ENCODE measurements at regions not wholly inside any gene's neighbourhood (a gene's known extent, or its start where the extent isn't known, plus 50 kb on each side); places are given as distances from the start of the nearest gene placed in this dataset.

DNA sequence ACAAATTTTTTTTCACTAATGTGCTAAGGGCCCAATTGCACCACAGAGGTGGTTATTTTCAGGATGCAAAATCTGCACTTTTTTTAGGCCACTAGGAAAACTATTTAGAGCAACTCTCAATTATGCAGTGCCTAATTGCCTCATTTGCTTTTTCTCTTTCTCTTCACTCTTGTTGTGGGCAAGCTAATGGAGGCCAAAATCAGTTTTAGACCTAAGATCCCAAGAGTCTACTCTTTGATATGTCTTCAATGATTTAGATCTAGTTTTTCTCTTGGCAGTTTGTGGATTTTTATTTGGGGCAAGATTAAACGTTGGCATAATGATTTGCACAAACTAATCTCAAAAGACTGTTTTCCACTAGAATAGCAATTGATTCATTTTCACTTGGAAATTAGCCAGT, 1996.9 kb downstream of the LRRC4C start:
- Mint-ChIP-seq H3K4me1 (no peaks in the 10 kb centered on the region), H3K4me3 (no peak overlapping the region), H3K27ac (no peak overlapping the region), H3K27me3 (no peaks in the 10 kb centered on the region), H3K36me3 (ENCODE audit: low read depth) (no peaks in the 10 kb centered on the region), H3K9me3 (no peaks in the 10 kb centered on the region)
- ATAC-seq (replicated peaks) = no peak

DNA sequence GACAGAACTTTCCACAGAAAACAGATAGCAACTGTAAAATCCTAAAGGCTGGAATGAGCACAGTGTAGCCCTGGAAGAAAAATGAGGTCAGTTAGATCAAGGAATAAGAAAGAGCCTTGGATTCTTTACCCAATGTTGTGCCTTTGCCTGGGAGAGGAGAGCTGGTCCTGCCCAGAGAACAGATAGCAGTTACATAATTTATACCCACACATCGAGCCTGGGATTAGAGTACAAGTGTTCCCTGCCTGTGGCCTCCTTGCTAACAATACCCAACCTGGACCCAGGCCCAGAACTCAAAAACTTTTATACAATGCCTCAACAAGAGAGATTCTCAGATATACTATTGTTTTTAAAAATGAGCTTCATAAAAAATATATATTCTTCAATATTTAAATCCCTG, 1998.4 kb downstream of the LRRC4C start:
- no peak overlapping the region for H3K4me3 Mint-ChIP-seq
- no peak overlapping the region for H3K27ac Mint-ChIP-seq
- H3K9me3 Mint-ChIP-seq = no peaks in the 10 kb centered on the region
- no peak for ATAC-seq (replicated peaks)
- H3K4me1 Mint-ChIP-seq = no peaks in the 10 kb centered on the region
- no peaks in the 10 kb centered on the region for H3K27me3 Mint-ChIP-seq
- H3K36me3 Mint-ChIP-seq (ENCODE audit: low read depth) = no peaks in the 10 kb centered on the region

DNA sequence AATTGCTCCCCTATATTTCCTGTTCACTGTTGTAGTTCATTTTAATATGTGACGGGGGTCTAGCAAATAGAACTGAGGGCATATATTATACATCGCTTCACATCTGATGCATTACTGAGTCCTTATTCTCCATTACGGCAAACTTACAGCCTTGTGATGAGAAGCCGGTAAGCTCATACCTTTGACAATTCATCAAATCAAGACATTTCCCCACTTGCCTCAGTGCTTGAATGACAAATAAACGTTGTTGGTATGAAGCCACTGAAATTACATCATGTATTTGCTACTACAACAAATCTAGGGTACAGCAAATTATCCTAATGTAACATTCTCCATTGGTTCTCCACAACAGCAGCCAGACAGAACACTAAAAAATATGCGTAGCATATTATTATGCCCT, 1999.8 kb downstream of the LRRC4C start:
- no peak overlapping the region for H3K4me3 Mint-ChIP-seq
- no peaks in the 10 kb centered on the region for H3K27me3 Mint-ChIP-seq
- no peaks in the 10 kb centered on the region for H3K36me3 Mint-ChIP-seq (ENCODE audit: low read depth)
- ATAC-seq (replicated peaks) = no peak
- no peaks in the 10 kb centered on the region for H3K9me3 Mint-ChIP-seq
- H3K4me1 Mint-ChIP-seq = no peaks in the 10 kb centered on the region
- no peak overlapping the region for H3K27ac Mint-ChIP-seq

DNA sequence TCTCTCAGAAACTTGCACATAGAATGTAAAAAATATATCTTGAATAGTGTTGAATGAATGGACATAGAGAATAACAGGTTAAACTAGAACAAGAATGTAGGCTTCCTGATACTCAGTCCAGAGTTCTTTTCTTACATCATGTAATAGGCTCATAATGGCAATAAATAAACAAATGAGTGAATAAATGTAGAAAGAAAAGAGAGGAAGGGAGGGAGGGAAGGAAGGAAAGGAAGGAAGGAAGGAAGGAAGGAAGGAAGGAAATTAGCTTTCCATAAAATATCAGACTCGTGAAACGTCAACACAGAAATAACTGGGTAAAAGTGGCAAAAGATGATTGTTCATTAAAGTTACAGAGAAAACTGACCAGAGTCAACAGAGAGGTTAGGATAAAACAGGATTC, 2001.0 kb downstream of the LRRC4C start:
- Mint-ChIP-seq H3K27me3 (no peaks in the 10 kb centered on the region), H3K9me3 (no peaks in the 10 kb centered on the region)
- ATAC-seq (replicated peaks) = no peak

DNA sequence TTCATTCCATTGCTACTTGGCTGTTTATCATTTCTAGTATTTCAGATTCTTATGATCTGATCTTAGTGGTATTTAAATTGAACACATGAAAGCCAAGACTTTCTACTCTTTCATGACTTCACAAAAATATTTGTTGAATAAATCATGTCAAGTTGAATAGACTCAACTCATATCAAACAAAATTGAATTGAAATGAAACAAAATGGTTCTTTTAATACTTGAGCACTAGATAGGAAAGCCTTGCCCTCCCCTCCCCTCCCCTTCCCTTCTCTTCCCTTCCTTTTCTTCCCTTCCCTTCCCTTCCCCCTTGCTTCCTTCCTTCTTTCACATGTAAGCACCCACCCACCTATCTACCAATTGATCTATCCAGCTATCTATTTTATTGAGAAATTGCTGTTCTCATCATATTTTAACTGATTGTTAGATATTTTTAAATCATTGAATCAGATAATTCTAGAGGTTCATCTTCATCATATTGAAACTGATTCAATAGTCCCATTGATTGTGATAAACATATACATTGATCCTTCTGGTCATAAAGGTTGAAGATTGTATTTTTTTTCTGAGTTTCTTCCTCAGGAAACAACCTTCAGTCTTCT, 2015.9 kb downstream of the LRRC4C start:
- no peak overlapping the region for H3K4me3 Mint-ChIP-seq

More for the DNA sequence above, 2001.0 kb downstream of the LRRC4C start:
- H3K27ac Mint-ChIP-seq = no peak overlapping the region
- no peaks in the 10 kb centered on the region for H3K4me1 Mint-ChIP-seq
- H3K36me3 Mint-ChIP-seq (ENCODE audit: low read depth) = no peaks in the 10 kb centered on the region
- no peak overlapping the region for H3K4me3 Mint-ChIP-seq

DNA sequence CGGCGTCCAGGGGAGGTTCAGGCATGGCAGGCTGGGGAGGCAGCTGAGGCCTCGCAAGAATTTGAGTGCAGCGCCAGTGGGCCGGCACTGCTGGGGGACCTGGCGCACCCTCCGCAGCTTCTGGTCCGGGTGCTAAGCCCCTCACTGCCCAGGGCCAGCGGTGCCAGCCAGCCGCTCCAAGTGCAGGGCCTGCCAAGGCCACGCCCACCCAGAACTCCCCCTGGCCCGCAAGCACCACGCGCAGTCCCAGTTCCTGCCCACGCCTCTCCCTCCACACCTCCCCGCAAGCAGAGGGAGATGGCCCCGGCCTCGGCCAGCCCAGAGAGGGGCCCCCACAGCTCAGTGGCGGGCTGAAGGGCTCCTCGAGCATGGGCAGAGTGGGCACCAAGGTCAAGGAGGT, 2017.3 kb downstream of the LRRC4C start:
- Mint-ChIP-seq H3K4me1 (no peaks in the 10 kb centered on the region), H3K27ac (no peak overlapping the region), H3K27me3 (no peaks in the 10 kb centered on the region), H3K36me3 (ENCODE audit: low read depth) (no peaks in the 10 kb centered on the region), H3K9me3 (peaks cover 3% of the 10 kb centered on the region), H3K4me3 (no peak overlapping the region)
- no peak for ATAC-seq (replicated peaks)

More for the DNA sequence above, 2015.9 kb downstream of the LRRC4C start:
- Mint-ChIP-seq H3K27me3 (no peaks in the 10 kb centered on the region), H3K9me3 (no peaks in the 10 kb centered on the region), H3K36me3 (ENCODE audit: low read depth) (no peaks in the 10 kb centered on the region), H3K4me1 (no peaks in the 10 kb centered on the region), H3K27ac (no peak overlapping the region)
- no peak for ATAC-seq (replicated peaks)

DNA sequence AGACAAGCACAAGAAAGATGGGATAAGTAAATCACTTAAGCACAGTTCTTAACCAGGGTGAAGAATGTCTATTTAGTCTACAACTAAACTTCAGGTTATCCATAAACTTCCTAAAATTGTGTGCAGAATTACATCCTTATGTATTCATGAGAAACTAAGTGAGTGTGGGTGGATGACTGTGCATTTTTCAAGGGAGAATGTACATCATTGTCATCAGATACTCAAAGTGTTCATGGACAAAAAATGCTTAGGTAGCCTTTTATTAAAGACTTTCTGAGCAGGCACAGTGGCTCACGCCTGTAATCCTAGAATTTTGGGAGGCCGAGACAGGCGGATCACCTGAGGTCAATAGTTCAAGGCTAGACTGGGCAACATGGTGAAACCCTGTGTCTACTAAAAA, 2023.8 kb downstream of the LRRC4C start:
- H3K4me1 Mint-ChIP-seq = no peaks in the 10 kb centered on the region
- H3K27ac Mint-ChIP-seq = no peak overlapping the region
- H3K27me3 Mint-ChIP-seq = no peaks in the 10 kb centered on the region
- no peaks in the 10 kb centered on the region for H3K36me3 Mint-ChIP-seq (ENCODE audit: low read depth)
- ATAC-seq (replicated peaks) = no peak
- H3K9me3 Mint-ChIP-seq = peaks cover 3% of the 10 kb centered on the region
- H3K4me3 Mint-ChIP-seq = no peak overlapping the region

DNA sequence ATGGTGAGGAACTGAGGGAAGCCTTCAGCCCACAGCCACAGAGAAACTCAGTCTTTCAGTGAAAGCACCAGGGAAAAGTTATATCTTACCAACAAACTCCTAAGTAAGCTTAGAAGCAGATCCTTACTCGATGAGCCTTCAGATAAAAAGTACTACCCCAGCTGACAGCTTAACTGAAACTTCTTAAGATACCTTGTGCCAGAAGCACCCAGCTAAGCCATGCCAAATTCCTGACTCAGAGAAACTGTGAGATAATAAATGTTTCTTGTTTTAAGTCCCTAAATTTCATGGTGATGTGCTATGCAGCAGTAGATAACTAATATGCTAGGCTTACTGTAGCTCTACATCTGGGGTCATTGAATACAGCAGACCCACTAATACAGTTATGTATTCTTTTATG, 2025.0 kb downstream of the LRRC4C start:
- Mint-ChIP-seq H3K27ac (no peak overlapping the region), H3K27me3 (no peaks in the 10 kb centered on the region), H3K4me3 (no peak overlapping the region), H3K9me3 (peaks cover 3% of the 10 kb centered on the region), H3K4me1 (no peaks in the 10 kb centered on the region), H3K36me3 (ENCODE audit: low read depth) (no peaks in the 10 kb centered on the region)
- no peak for ATAC-seq (replicated peaks)

DNA sequence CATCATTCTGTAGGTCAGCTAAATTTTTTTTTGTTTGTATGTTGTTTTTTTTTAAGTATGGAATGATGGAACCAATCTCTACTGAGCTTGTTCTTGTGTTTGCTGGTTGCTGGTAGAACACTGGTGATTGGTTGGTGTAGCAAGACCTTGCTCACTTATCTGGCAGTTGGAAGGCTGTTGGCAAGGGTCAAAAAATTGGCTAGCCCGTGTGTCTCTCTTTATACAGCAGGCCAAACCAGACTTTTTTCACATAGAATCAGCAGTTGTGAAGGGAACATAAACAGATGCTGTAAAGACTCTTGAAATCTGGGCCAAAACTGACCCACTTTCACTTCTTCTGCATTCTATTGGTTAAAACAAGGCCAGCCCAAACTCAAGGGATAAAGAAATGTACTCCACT, 2026.5 kb downstream of the LRRC4C start:
- H3K9me3 Mint-ChIP-seq = peaks cover 3% of the 10 kb centered on the region
- no peaks in the 10 kb centered on the region for H3K36me3 Mint-ChIP-seq (ENCODE audit: low read depth)
- H3K4me3 Mint-ChIP-seq = no peak overlapping the region
- no peaks in the 10 kb centered on the region for H3K27me3 Mint-ChIP-seq
- no peaks in the 10 kb centered on the region for H3K4me1 Mint-ChIP-seq
- no peak for ATAC-seq (replicated peaks)
- no peak overlapping the region for H3K27ac Mint-ChIP-seq

DNA sequence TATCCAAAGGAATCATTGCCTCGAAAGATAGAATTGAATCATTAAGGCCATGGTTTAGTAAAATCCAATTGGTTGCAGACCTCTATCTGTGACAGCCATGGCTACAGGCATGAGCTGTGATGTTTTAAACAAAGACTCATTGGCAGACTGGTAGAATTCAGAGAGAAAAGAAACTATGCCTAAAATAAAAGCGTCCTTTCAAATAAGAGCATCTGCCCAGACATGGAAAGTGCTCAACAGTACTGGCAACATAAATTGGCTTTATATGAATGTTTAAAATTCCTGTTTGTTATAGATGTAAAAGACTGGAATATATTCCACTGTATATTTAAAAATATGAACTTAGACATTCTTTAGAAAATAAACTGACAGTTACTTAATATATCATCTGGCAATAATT, 2034.2 kb downstream of the LRRC4C start:
- ATAC-seq (replicated peaks) = no peak
- no peaks in the 10 kb centered on the region for H3K4me1 Mint-ChIP-seq
- H3K27ac Mint-ChIP-seq = no peak overlapping the region
- H3K27me3 Mint-ChIP-seq = no peaks in the 10 kb centered on the region
- H3K9me3 Mint-ChIP-seq = no peaks in the 10 kb centered on the region
- no peaks in the 10 kb centered on the region for H3K36me3 Mint-ChIP-seq (ENCODE audit: low read depth)
- H3K4me3 Mint-ChIP-seq = no peak overlapping the region

DNA sequence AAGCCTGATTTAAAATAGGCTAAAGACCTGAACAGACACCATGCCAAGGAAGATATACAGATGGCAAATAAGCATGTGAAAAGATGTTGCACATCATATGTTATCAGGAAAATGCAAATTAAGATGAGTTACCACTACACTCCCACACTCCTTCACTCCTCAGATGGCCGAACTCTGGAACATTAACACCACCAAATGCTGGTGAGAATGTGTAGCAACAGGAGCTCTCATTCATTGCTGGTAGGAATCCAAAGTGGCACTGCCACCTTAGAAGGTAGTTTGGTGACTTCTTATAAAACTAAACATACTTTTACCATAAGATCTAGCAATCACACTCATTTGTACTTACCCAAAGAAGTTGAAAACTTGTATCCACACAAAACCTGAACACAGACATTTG, 2047.3 kb downstream of the LRRC4C start:
- peaks cover 14% of the 10 kb centered on the region for H3K9me3 Mint-ChIP-seq
- H3K4me1 Mint-ChIP-seq = no peaks in the 10 kb centered on the region
- no peak for ATAC-seq (replicated peaks)
- H3K4me3 Mint-ChIP-seq = no peak overlapping the region
- H3K27me3 Mint-ChIP-seq = no peaks in the 10 kb centered on the region
- no peak overlapping the region for H3K27ac Mint-ChIP-seq
- no peaks in the 10 kb centered on the region for H3K36me3 Mint-ChIP-seq (ENCODE audit: low read depth)

DNA sequence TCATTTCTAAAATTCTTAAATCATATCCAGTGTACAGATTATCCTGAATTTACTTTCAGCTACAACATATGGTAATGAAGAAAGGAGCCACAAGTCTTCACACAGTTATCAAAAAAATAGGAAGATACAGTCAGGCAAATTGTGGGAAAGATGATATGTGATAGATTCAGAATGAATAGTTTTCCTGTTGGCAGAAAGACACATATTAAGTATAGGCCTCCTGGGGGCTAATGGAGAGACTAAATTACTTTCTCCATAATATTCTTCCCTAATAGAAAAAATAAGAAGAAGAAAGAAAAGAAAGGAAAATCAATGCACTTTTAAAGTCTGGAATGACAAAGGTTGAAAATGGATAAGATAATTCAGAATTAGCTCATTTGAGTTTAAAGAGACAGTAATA, 2073.5 kb downstream of the LRRC4C start:
- Mint-ChIP-seq H3K9me3 (peaks cover 7% of the 10 kb centered on the region), H3K4me1 (no peaks in the 10 kb centered on the region), H3K27ac (no peak overlapping the region), H3K27me3 (no peaks in the 10 kb centered on the region), H3K36me3 (ENCODE audit: low read depth) (no peaks in the 10 kb centered on the region), H3K4me3 (no peak overlapping the region)
- ATAC-seq (replicated peaks) = no peak

DNA sequence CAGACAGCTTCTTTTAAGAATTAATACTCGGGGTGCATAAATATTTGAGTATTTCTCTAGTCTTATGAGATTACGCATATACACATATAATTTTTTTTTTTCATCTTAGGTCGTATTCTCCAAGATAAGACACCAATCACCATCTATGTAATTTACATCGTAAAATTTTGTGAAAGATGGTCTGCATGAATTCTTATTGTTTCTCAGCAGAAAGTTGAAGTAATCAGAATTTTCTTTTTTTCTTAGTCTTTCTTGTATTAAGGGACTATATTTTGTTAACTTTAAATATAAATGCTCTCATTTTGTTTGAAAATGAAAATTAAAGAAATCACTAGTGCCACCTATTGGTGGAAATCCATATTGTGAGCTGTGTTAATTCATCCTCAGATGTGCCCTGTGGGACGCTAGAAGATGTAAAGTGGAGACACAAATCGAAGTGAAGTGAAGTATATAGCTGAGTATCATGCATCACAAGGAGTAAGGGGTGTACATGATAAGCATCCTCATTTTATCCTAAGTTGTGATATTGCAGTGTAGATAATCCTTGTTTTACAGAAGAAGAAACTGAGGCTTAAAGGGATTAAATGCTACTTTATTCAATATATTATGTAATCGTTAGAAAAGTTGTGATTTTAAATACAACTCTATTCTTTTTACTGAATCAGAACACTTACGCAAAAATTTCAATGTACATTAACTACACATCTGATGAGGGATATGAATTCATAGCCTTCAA, 2084.3 kb downstream of the LRRC4C start:
- H3K9me3 Mint-ChIP-seq = no peaks in the 10 kb centered on the region

DNA sequence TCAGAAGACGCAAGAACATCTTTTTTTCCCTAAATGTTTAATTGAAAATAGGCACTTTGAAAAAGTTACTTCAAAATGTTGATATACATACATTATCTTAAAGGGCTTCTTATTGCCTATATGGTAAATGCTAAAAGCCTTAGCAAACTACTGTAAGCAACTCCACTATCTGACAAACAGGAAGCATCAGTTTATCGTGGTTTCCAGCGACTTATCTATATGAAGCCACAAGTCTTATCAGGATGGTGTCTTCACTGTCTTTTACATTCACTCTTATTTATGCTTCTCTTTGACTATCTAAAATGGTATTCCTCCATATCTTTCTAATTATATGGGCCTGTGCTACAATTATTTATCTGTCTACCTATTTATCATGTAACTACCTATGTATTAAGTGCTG, 2091.9 kb downstream of the LRRC4C start:
- Mint-ChIP-seq H3K4me1 (peaks cover 20% of the 10 kb centered on the region), H3K27ac (peak overlapping the region; percentile 9), H3K36me3 (ENCODE audit: low read depth) (no peaks in the 10 kb centered on the region), H3K27me3 (no peaks in the 10 kb centered on the region), H3K9me3 (no peaks in the 10 kb centered on the region), H3K4me3 (no peak overlapping the region)
- no peak for ATAC-seq (replicated peaks)

More for the DNA sequence above, 2084.3 kb downstream of the LRRC4C start:
- no peak overlapping the region for H3K4me3 Mint-ChIP-seq
- H3K27me3 Mint-ChIP-seq = no peaks in the 10 kb centered on the region
- H3K4me1 Mint-ChIP-seq = no peaks in the 10 kb centered on the region
- H3K36me3 Mint-ChIP-seq (ENCODE audit: low read depth) = no peaks in the 10 kb centered on the region
- no peak overlapping the region for H3K27ac Mint-ChIP-seq
- ATAC-seq (replicated peaks) = peak; percentile 32

DNA sequence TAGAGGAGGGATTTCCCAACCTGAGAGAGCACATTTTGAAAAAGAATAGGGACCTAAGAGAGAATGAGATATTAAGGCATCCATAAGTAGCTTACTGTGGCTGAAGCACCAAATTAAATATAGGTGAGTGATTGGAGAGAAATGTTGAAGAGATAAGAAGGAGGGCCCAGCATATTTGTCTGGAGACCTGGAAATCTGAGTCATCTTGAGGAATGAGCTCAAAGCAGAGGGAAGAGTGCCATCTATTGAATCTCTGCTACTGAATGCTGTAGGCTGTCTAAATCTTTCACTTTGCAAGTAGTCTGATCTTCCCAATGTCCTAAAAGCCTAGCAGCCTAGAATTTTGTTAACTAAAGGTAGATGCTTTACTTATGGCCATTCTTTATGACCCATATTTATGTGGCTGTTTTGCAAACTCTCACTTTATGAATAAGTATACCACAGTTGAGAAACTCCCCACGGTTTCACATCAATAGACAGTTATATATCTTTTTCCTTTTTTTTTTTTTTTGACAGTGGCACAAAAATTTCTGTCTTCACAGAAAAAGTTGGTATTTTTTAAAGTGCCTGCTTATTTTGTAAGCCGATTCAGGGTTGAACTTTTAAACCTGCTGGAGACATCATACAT, 2093.5 kb downstream of the LRRC4C start:
- Mint-ChIP-seq H3K27ac (no peak overlapping the region), H3K27me3 (no peaks in the 10 kb centered on the region), H3K36me3 (ENCODE audit: low read depth) (no peaks in the 10 kb centered on the region), H3K9me3 (no peaks in the 10 kb centered on the region), H3K4me3 (no peak overlapping the region), H3K4me1 (peaks cover 20% of the 10 kb centered on the region)
- ATAC-seq (replicated peaks) = peak; percentile 34

All from activated T-helper 17 cell treated with anti-CD3 and anti-CD28 coated beads, Interleukin-2, amount 50 U/mL, for 72 hours (primary cell).